ENCODE measurements at regions not wholly inside any gene's neighbourhood (a gene's known extent, or its start where the extent isn't known, plus 50 kb on each side); places are given as distances from the start of the nearest gene placed in this dataset.

DNA sequence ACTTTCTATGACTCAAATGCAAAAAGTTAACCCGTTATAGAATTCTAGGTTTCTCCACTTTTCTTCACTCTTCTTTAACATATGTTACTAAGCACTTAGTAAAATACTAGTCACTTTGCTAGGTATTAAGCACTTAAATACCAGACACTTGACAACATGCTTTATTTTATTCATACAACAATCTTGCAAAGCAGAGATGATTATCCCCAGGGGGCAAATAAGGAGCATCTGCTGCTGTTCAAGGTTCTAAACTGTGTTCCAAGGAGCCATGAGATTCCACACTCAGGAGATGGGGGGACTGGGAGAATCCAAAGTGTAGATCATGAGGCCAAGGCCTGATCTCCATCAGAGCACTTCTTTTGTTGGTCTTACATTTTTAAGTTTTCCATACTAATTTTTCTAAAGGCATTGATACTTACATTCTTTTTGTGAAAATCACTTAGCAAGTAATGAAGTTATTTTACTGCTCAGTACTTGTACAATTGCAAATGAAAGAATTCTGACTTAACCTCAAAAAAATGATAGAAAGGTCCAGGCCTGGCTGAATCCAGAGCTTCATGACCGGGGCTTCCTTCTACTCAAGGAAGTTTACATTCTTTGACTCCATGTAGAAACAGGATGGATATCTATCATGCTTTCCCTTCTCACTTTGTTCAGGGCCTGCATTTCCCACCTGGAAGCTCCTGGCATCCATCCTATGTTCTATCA is 504.4 kb upstream of the WWC1 start:
- TF ChIP-seq CTCF (IDR thresholded peaks at IDR 0.05; ENCODE audit: poor library complexity) (no peak), EZH2phosphoT487 (IDR thresholded peaks at IDR 0.05; ENCODE audit: low read depth, severe bottlenecking, unreplicated experiment) (no peak)

All from hepatocyte (in vitro differentiated cells).